ENCODE measurements at regions not wholly inside any gene's neighbourhood (a gene's known extent, or its start where the extent isn't known, plus 50 kb on each side); places are given as distances from the start of the nearest gene placed in this dataset.

- TF ChIP-seq CTCF (IDR thresholded peaks at IDR 0.05) (no peak), POLR2A (IDR thresholded peaks at IDR 0.05) (no peak)
These were observed 465.7 kb downstream of the SLITRK6 start for GRCh38 chr13:85333506-85334020.
